ENCODE measurements at regions not wholly inside any gene's neighbourhood (a gene's known extent, or its start where the extent isn't known, plus 50 kb on each side); places are given as distances from the start of the nearest gene placed in this dataset.

- Histone ChIP-seq H3K9me3 (ENCODE audit: insufficient read depth, low read length, severe bottlenecking) (no peaks in the 10 kb centered on the region), H3K9ac (ENCODE audit: low read depth, low read length) (no peak overlapping the region), H3K4me3 (ENCODE audit: low read depth in 1 of 2, low read length in 2 of 2) (no peak overlapping the region), H3K36me3 (ENCODE audit: insufficient read depth, low read length) (no peaks in the 10 kb centered on the region), H3K27me3 (ENCODE audit: insufficient read depth, low read length, poor library complexity) (no peaks in the 10 kb centered on the region), H4K20me1 (ENCODE audit: insufficient read depth, low read length) (no peaks in the 10 kb centered on the region), H3K27ac (ENCODE audit: low read length) (no peak overlapping the region), H2AFZ (ENCODE audit: low read depth, low read length) (no peak overlapping the region), H3K4me1 (ENCODE audit: insufficient read depth, low read length) (no peaks in the 10 kb centered on the region), H3K79me2 (ENCODE audit: insufficient read depth, low read length) (no peaks in the 10 kb centered on the region), H3K4me2 (ENCODE audit: insufficient read depth, low read length) (no peak overlapping the region)
- ATAC-seq (ENCODE audit: insufficient read depth, low read depth) (no peak), DNase-seq (no peak)
- TF ChIP-seq EZH2 (IDR thresholded peaks at IDR 0.05; ENCODE audit: borderline replicate concordance, low read depth, low read length, severe bottlenecking): no peak
- TF ChIP-seq CTCF (IDR thresholded peaks at IDR 0.05; ENCODE audit: borderline replicate concordance, extremely low read depth, low read length, poor library complexity, severe bottlenecking): no peak
Measured at GRCh38 chr6:56382416-56382940, 135.1 kb upstream of the COL21A1 start.

GRCh38 chr6:56381801-56382251 lies 134.4 kb upstream of the COL21A1 start:
- Histone ChIP-seq H3K9me3 (ENCODE audit: insufficient read depth, low read length, severe bottlenecking) (no peaks in the 10 kb centered on the region), H3K4me2 (ENCODE audit: insufficient read depth, low read length) (no peak overlapping the region), H3K9ac (ENCODE audit: low read depth, low read length) (no peak overlapping the region), H4K20me1 (ENCODE audit: insufficient read depth, low read length) (no peaks in the 10 kb centered on the region), H3K36me3 (ENCODE audit: insufficient read depth, low read length) (no peaks in the 10 kb centered on the region), H3K79me2 (ENCODE audit: insufficient read depth, low read length) (no peaks in the 10 kb centered on the region), H3K27me3 (ENCODE audit: insufficient read depth, low read length, poor library complexity) (no peaks in the 10 kb centered on the region), H2AFZ (ENCODE audit: low read depth, low read length) (no peak overlapping the region), H3K27ac (ENCODE audit: low read length) (no peak overlapping the region), H3K4me1 (ENCODE audit: insufficient read depth, low read length) (no peaks in the 10 kb centered on the region), H3K4me3 (ENCODE audit: low read depth in 1 of 2, low read length in 2 of 2) (no peak overlapping the region)
- ATAC-seq (ENCODE audit: insufficient read depth, low read depth): no peak
- TF ChIP-seq CTCF (IDR thresholded peaks at IDR 0.05; ENCODE audit: borderline replicate concordance, extremely low read depth, low read length, poor library complexity, severe bottlenecking) (no peak), EZH2 (IDR thresholded peaks at IDR 0.05; ENCODE audit: borderline replicate concordance, low read depth, low read length, severe bottlenecking) (no peak)
- DNase-seq: no peak

GRCh38 chr6:56380476-56380875 lies 133.1 kb upstream of the COL21A1 start:
- no peak overlapping the region for H2AFZ ChIP-seq (ENCODE audit: low read depth, low read length)
- DNase-seq: no peak

More at GRCh38 chr6:56380476-56380875, 133.1 kb upstream of the COL21A1 start:
- no peak for ATAC-seq (ENCODE audit: insufficient read depth, low read depth)
- Histone ChIP-seq H3K9ac (ENCODE audit: low read depth, low read length) (no peak overlapping the region), H3K79me2 (ENCODE audit: insufficient read depth, low read length) (no peaks in the 10 kb centered on the region), H3K9me3 (ENCODE audit: insufficient read depth, low read length, severe bottlenecking) (no peaks in the 10 kb centered on the region), H3K27ac (ENCODE audit: low read length) (no peak overlapping the region), H4K20me1 (ENCODE audit: insufficient read depth, low read length) (no peaks in the 10 kb centered on the region), H3K27me3 (ENCODE audit: insufficient read depth, low read length, poor library complexity) (no peaks in the 10 kb centered on the region), H3K36me3 (ENCODE audit: insufficient read depth, low read length) (no peaks in the 10 kb centered on the region), H3K4me3 (ENCODE audit: low read depth in 1 of 2, low read length in 2 of 2) (no peak overlapping the region), H3K4me2 (ENCODE audit: insufficient read depth, low read length) (no peak overlapping the region), H3K4me1 (ENCODE audit: insufficient read depth, low read length) (no peaks in the 10 kb centered on the region)
- no peak for TF ChIP-seq CTCF (IDR thresholded peaks at IDR 0.05; ENCODE audit: borderline replicate concordance, extremely low read depth, low read length, poor library complexity, severe bottlenecking)
- no peak for TF ChIP-seq EZH2 (IDR thresholded peaks at IDR 0.05; ENCODE audit: borderline replicate concordance, low read depth, low read length, severe bottlenecking)
